CD14-positive monocyte (primary cell): ENCODE measurements at regions not wholly inside any gene's neighbourhood (a gene's known extent, or its start where the extent isn't known, plus 50 kb on each side); places are given as distances from the start of the nearest gene placed in this dataset.

Source experiments
- DNase-seq, 3 donors: peaks; one replicate each; pipeline ENCODE4 v3.0.0-alpha.2; 2011 to 2022
- H2AFZ ChIP-seq: 2 replicates; pipeline ENCODE4 v1.6.0; 2012; ENCODE audit warnings: mild to moderate bottlenecking, low read depth, low read length, inconsistent platforms; ENCODE audit not compliant: insufficient read depth, poor library complexity, severe bottlenecking
- H3K27ac ChIP-seq, 2 donors: 1 replicate in 1 of 2; 2 replicates in 1 of 2; pipeline ENCODE4 v1.5.1; 2012 to 2013; ENCODE audit warnings: low read length in 2 of 2, control low read depth in 1 of 2, inconsistent platforms in 1 of 2, low read depth in 1 of 2, mild to moderate bottlenecking in 1 of 2
- H3K27me3 ChIP-seq, 2 donors: one replicate each; pipeline versions ENCODE4 v1.6.0 to v1.6.1; 2011 to 2013; ENCODE audit warnings: low read length in 2 of 2; ENCODE audit not compliant: control insufficient read depth in 2 of 2, insufficient read depth in 2 of 2
- H3K36me3 ChIP-seq, 2 donors: replicated peaks in 1 of 2; 1 replicate in 1 of 2; 2 replicates in 1 of 2; pipeline versions ENCODE4 v1.5.1 to v1.6.1; 2012 to 2013; ENCODE audit warnings: low read length in 2 of 2, control low read depth in 1 of 2, inconsistent platforms in 1 of 2, mild to moderate bottlenecking in 1 of 2; ENCODE audit not compliant: insufficient read depth in 2 of 2, control insufficient read depth in 1 of 2
- H3K4me1 ChIP-seq, 2 donors: 1 replicate in 1 of 2; 2 replicates in 1 of 2; pipeline versions ENCODE4 v1.5.1 to v1.6.1; 2012 to 2013; ENCODE audit warnings: low read length in 2 of 2, control low read depth in 1 of 2, inconsistent platforms in 1 of 2, mild to moderate bottlenecking in 1 of 2, moderate library complexity in 1 of 2; ENCODE audit not compliant: insufficient read depth in 2 of 2, control insufficient read depth in 1 of 2
- H3K4me2 ChIP-seq: replicated peaks from 2 replicates; pipeline ENCODE3; 2012; ENCODE audit warnings: low read length, moderate library complexity, mild to moderate bottlenecking; ENCODE audit not compliant: poor library complexity, severe bottlenecking; ENCODE audit errors: extremely low read depth
- H3K4me3 ChIP-seq, 3 experiments: fragments of 200-600 bp in 1 of 3; sonication (generic) in 1 of 3; replicated peaks in 1 of 3; 1 replicate in 2 of 3; 2 replicates in 1 of 3; pipeline ENCODE4 v1.5.1; 2011 to 2013; ENCODE audit warnings: low read length in 3 of 3, mild to moderate bottlenecking in 3 of 3, control low read depth in 2 of 3, low read depth in 2 of 3, inconsistent platforms in 1 of 3, moderate library complexity in 1 of 3
- H3K79me2 ChIP-seq: 2 replicates; pipeline ENCODE4 v1.6.0; 2012; ENCODE audit warnings: mild to moderate bottlenecking, control low read depth, inconsistent platforms, low read length, moderate library complexity; ENCODE audit not compliant: insufficient read depth
- H3K9ac ChIP-seq: 2 replicates; pipeline ENCODE4 v1.6.0; 2017; ENCODE audit warnings: low read length, mild to moderate bottlenecking; ENCODE audit not compliant: insufficient read depth, poor library complexity, severe bottlenecking
- H3K9me3 ChIP-seq, 2 donors: replicated peaks in 1 of 2; 1 replicate in 1 of 2; 2 replicates in 1 of 2; pipeline versions ENCODE4 v1.5.1 to v1.6.1; 2012 to 2013; ENCODE audit warnings: low read length in 2 of 2, control low read depth in 1 of 2; ENCODE audit not compliant: control insufficient read depth in 1 of 2, insufficient read depth in 1 of 2
- H4K20me1 ChIP-seq: 2 replicates; pipeline ENCODE4 v1.6.0; 2012; ENCODE audit warnings: mild to moderate bottlenecking, low read length, control low read depth, moderate library complexity; ENCODE audit not compliant: insufficient read depth
- H3K27ac Mint-ChIP-seq, 7 donors: one replicate each; pipeline ENCODE4 v1.8.0; 2020; ENCODE audit warnings: mild to moderate bottlenecking in 7 of 7, mixed read lengths in 7 of 7, moderate library complexity in 6 of 7, inconsistent platforms in 2 of 7
- H3K27me3 Mint-ChIP-seq, 3 donors: one replicate each; pipeline ENCODE4 v1.8.0; 2021 to 2022; ENCODE audit warnings: low read depth in 3 of 3, mild to moderate bottlenecking in 3 of 3, mixed read lengths in 3 of 3, moderate library complexity in 3 of 3, inconsistent platforms in 1 of 3
- H3K36me3 Mint-ChIP-seq, 2 donors: one replicate each; pipeline ENCODE4 v1.8.0; 2020; ENCODE audit warnings: mixed read lengths in 2 of 2, inconsistent platforms in 1 of 2, mild to moderate bottlenecking in 1 of 2
- H3K4me1 Mint-ChIP-seq: one replicate; pipeline ENCODE4 v1.8.0; 2020; ENCODE audit warnings: mild to moderate bottlenecking, mixed read lengths
- H3K4me3 Mint-ChIP-seq, 2 donors: one replicate each; pipeline ENCODE4 v1.8.0; 2020; ENCODE audit warnings: mild to moderate bottlenecking in 2 of 2, mixed read lengths in 2 of 2, moderate library complexity in 1 of 2
- H3K9me3 Mint-ChIP-seq, 7 donors: one replicate each; pipeline ENCODE4 v1.8.0; 2020 to 2022; ENCODE audit warnings: mixed read lengths in 7 of 7, mild to moderate bottlenecking in 6 of 7, moderate library complexity in 6 of 7, inconsistent platforms in 2 of 7
- CTCF ChIP-seq: fragments of 200-600 bp; IDR thresholded peaks from one replicate; pipeline ENCODE4 v1.8.0; 2022; ENCODE audit warnings: antibody characterized with exemption, mild to moderate bottlenecking
- WGBS: methylation state at CpG from one replicate; pipeline ENCODE4 v1.1.5; 2013; ENCODE audit warnings: missing lambda C conversion rate; ENCODE audit not compliant: insufficient coverage; 5-methylcytosine and 5-hydroxymethylcytosine counted together
- intact Hi-C, 2 donors: fragments of 100-400 bp; cut with micrococcal nuclease; formaldehyde crosslinking; loops; one replicate each; pipeline versions ENCODE4 v1.15.0 to v1.15.1; 2023

DNA sequence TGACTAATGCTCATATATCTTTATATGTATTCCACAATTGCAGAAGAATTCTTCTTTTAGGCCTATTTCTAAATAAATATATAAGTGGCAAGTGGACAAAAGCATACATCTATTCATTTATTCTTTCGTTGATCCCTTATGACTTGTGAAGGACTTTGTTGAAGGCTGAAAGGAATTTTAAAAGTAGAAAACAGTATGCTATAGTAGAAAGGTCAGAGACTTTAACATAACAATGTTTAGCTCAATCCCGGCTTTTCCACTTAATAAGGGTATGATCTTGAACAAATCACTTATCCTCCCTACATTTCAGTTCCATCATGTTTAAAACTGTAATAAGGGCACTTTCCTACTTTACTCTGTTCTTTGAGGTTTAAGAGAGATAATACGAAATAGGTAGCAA, 672.9 kb downstream of the MECOM start:
- no peak overlapping the region for H3K4me3 Mint-ChIP-seq
- H3K36me3 Mint-ChIP-seq = no peaks in the 10 kb centered on the region
- no peak for TF ChIP-seq CTCF
- H3K9me3 Mint-ChIP-seq = no peaks in the 10 kb centered on the region
- H3K4me1 Mint-ChIP-seq = no peaks in the 10 kb centered on the region
- Histone ChIP-seq H3K9ac (no peak overlapping the region), H4K20me1 (no peaks in the 10 kb centered on the region), H2AFZ (no peak overlapping the region), H3K27me3 (no peaks in the 10 kb centered on the region), H3K4me1 (no peaks in the 10 kb centered on the region), H3K4me2 (no peak overlapping the region), H3K27ac (no peak overlapping the region), H3K4me3 (no peak overlapping the region), H3K36me3 (no peaks in the 10 kb centered on the region), H3K9me3 (no peaks in the 10 kb centered on the region), H3K79me2 (no peaks in the 10 kb centered on the region)
- no peak for DNase-seq
- no peak overlapping the region for H3K27ac Mint-ChIP-seq
- no CpG with 5 or more reads among the region's 3 CpGs for WGBS
- peaks cover 0 to 2% (median 0%) of the 10 kb centered on the region in 3 donors for H3K27me3 Mint-ChIP-seq
- intact Hi-C loops = no loop called here

DNA sequence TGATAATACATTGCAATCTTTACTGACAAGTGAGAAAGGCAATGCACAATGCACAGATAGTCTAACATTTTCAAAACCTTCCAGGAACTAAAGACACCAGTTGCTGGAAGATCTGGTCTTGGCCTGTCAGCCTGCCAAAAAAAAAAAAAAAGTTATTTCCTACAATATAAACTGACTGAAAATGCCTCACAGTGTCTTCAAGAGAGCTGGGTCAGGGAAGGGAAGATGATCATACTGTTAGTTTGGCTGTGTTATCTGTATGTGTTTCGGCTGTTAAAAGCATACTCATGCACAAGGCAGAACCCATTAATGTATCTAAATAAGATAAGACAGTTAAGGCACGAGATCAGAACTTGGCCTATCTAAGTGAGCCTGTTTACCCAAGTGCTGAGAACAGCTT, 673.4 kb downstream of the MECOM start:
- Mint-ChIP-seq H3K4me3 (no peak overlapping the region), H3K4me1 (no peaks in the 10 kb centered on the region), H3K27me3 (peaks cover 0 to 2% (median 0%) of the 10 kb centered on the region in 3 donors), H3K27ac (no peak overlapping the region), H3K9me3 (no peaks in the 10 kb centered on the region), H3K36me3 (no peaks in the 10 kb centered on the region)
- Histone ChIP-seq H4K20me1 (no peaks in the 10 kb centered on the region), H3K4me3 (no peak overlapping the region), H2AFZ (no peak overlapping the region), H3K4me1 (no peaks in the 10 kb centered on the region), H3K36me3 (no peaks in the 10 kb centered on the region), H3K79me2 (no peaks in the 10 kb centered on the region), H3K9me3 (no peaks in the 10 kb centered on the region), H3K9ac (no peak overlapping the region), H3K4me2 (no peak overlapping the region), H3K27me3 (no peaks in the 10 kb centered on the region), H3K27ac (no peak overlapping the region)
- TF ChIP-seq CTCF = no peak
- DNase-seq = no peak
- WGBS = no CpG with 5 or more reads among the region's 2 CpGs
- intact Hi-C loops = no loop called here
